ENCODE measurements at regions not wholly inside any gene's neighbourhood (a gene's known extent, or its start where the extent isn't known, plus 50 kb on each side); places are given as distances from the start of the nearest gene placed in this dataset.

DNA sequence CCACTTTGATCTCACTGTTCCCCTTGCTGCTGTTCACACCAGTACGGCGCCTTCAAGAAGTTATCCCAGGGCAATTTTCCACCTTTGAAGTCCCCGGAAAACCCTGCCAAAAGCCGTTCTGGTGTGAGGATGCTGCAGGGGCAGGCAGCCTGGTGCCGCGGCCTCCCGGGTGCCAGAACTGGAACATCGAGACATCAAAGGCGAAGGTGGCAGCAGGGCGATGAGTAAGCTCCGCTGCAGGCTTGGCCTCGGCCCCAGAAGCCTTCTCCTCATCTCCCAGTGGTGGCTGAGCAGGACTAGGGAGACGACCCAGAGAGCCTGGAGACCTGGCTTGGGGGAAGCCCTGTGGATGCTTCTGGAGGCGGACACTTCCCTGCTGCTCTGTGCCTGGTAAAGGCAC is 115.3 kb upstream of the MSX2 start:
- TF ChIP-seq POLR2A (IDR thresholded peaks at IDR 0.05) (no peak), CTCF (IDR thresholded peaks at IDR 0.05) (no peak)
